ENCODE measurements at regions not wholly inside any gene's neighbourhood (a gene's known extent, or its start where the extent isn't known, plus 50 kb on each side); places are given as distances from the start of the nearest gene placed in this dataset.

- intact Hi-C loops (cut with DNase I, micrococcal nuclease) = no loop called here
- H3K27me3 Mint-ChIP-seq = no peaks in the 10 kb centered on the region
- H3K4me1 Mint-ChIP-seq = no peaks in the 10 kb centered on the region
- DNase-seq (no peak), ATAC-seq (no peak)
- POLR2A ChIA-PET = no interaction called here
- no peaks in the 10 kb centered on the region for H3K36me3 Mint-ChIP-seq (ENCODE audit: low read depth)
- H3K9me3 Mint-ChIP-seq (ENCODE audit: low read depth) = peaks cover 13% of the 10 kb centered on the region
- CTCF ChIA-PET = interaction anchor here (0.5 to 0.8 kb wide), 2 partner anchors 19 to 89 kb away, joined by 5 to 6 read pairs; no protein-coding TSS in a partner anchor
- no peak overlapping the region for H3K27ac Mint-ChIP-seq
- no peak overlapping the region for H3K4me3 Mint-ChIP-seq
Observed at GRCh38 chr4:62377700-62378099, 1177.6 kb downstream of the ADGRL3 start.

- H3K36me3 Mint-ChIP-seq (ENCODE audit: low read depth) = no peaks in the 10 kb centered on the region
- H3K4me1 Mint-ChIP-seq = no peaks in the 10 kb centered on the region
- no peaks in the 10 kb centered on the region for H3K27me3 Mint-ChIP-seq
- intact Hi-C loops (cut with DNase I, micrococcal nuclease) = no loop called here
- DNase-seq (no peak), ATAC-seq (no peak)
- H3K27ac Mint-ChIP-seq = no peak overlapping the region
- no peak overlapping the region for H3K4me3 Mint-ChIP-seq
- CTCF ChIA-PET = interaction anchor here (0.8 kb wide), 1 partner anchor 89 kb away, joined by 5 read pairs; no protein-coding TSS in a partner anchor
- H3K9me3 Mint-ChIP-seq (ENCODE audit: low read depth) = peaks cover 13% of the 10 kb centered on the region
- POLR2A ChIA-PET = no interaction called here
Observed at GRCh38 chr4:62377245-62377644, 1177.1 kb downstream of the ADGRL3 start.

GRCh38 chr4:62366939-62367338 lies 1166.8 kb downstream of the ADGRL3 start:
- no peak for DNase-seq
- intact Hi-C loops (cut with DNase I, micrococcal nuclease) = no loop called here
- no peak overlapping the region for H3K27ac Mint-ChIP-seq
- H3K36me3 Mint-ChIP-seq (ENCODE audit: low read depth) = no peaks in the 10 kb centered on the region
- H3K27me3 Mint-ChIP-seq = no peaks in the 10 kb centered on the region
- ChIA-PET POLR2A (no interaction called here), CTCF (no interaction called here)
- no peaks in the 10 kb centered on the region for H3K4me1 Mint-ChIP-seq
- ATAC-seq = no peak
- peaks cover 22% of the 10 kb centered on the region for H3K9me3 Mint-ChIP-seq (ENCODE audit: low read depth)
- no peak overlapping the region for H3K4me3 Mint-ChIP-seq

- H3K9me3 Mint-ChIP-seq (ENCODE audit: low read depth) = peaks cover 12% of the 10 kb centered on the region
- no peaks in the 10 kb centered on the region for H3K4me1 Mint-ChIP-seq
- no peak overlapping the region for H3K4me3 Mint-ChIP-seq
- no peak for DNase-seq
- H3K27me3 Mint-ChIP-seq = no peaks in the 10 kb centered on the region
- intact Hi-C loops (cut with DNase I, micrococcal nuclease) = no loop called here
- H3K36me3 Mint-ChIP-seq (ENCODE audit: low read depth) = no peaks in the 10 kb centered on the region
- no peak overlapping the region for H3K27ac Mint-ChIP-seq
- ChIA-PET POLR2A (no interaction called here), CTCF (no interaction called here)
- ATAC-seq = no peak
Observed at GRCh38 chr4:62360156-62360545, 1160.0 kb downstream of the ADGRL3 start.

GRCh38 chr4:62359441-62360155 lies 1159.5 kb downstream of the ADGRL3 start:
- no peak for ATAC-seq
- POLR2A ChIA-PET = no interaction called here
- no peak overlapping the region for H3K27ac Mint-ChIP-seq
- H3K9me3 Mint-ChIP-seq (ENCODE audit: low read depth) = peaks cover 12% of the 10 kb centered on the region
- CTCF ChIA-PET = no interaction called here
- intact Hi-C loops (cut with DNase I, micrococcal nuclease) = no loop called here
- no peaks in the 10 kb centered on the region for H3K4me1 Mint-ChIP-seq
- H3K27me3 Mint-ChIP-seq = no peaks in the 10 kb centered on the region
- DNase-seq = no peak
- H3K36me3 Mint-ChIP-seq (ENCODE audit: low read depth) = no peaks in the 10 kb centered on the region
- no peak overlapping the region for H3K4me3 Mint-ChIP-seq

GRCh38 chr4:62344915-62345314 lies 1144.8 kb downstream of the ADGRL3 start:
- no peak for DNase-seq
- intact Hi-C loops (cut with DNase I, micrococcal nuclease) = no loop called here
- POLR2A ChIA-PET = no interaction called here
- H3K4me3 Mint-ChIP-seq = no peak overlapping the region
- H3K27me3 Mint-ChIP-seq = no peaks in the 10 kb centered on the region
- no peak for ATAC-seq
- H3K9me3 Mint-ChIP-seq (ENCODE audit: low read depth) = peaks cover 22% of the 10 kb centered on the region
- H3K27ac Mint-ChIP-seq = no peak overlapping the region
- CTCF ChIA-PET = no interaction called here
- H3K36me3 Mint-ChIP-seq (ENCODE audit: low read depth) = no peaks in the 10 kb centered on the region
- H3K4me1 Mint-ChIP-seq = no peaks in the 10 kb centered on the region

GRCh38 chr4:62344474-62344873 lies 1144.3 kb downstream of the ADGRL3 start:
- ChIA-PET POLR2A (no interaction called here), CTCF (no interaction called here)
- peaks cover 24% of the 10 kb centered on the region for H3K9me3 Mint-ChIP-seq (ENCODE audit: low read depth)
- H3K27me3 Mint-ChIP-seq = no peaks in the 10 kb centered on the region
- no peaks in the 10 kb centered on the region for H3K4me1 Mint-ChIP-seq
- intact Hi-C loops (cut with DNase I, micrococcal nuclease) = no loop called here
- no peak for ATAC-seq
- no peak overlapping the region for H3K27ac Mint-ChIP-seq
- DNase-seq = no peak
- H3K4me3 Mint-ChIP-seq = no peak overlapping the region
- H3K36me3 Mint-ChIP-seq (ENCODE audit: low read depth) = no peaks in the 10 kb centered on the region

- DNase-seq = no peak
- ATAC-seq = no peak
- ChIA-PET CTCF (no interaction called here), POLR2A (no interaction called here)
- Mint-ChIP-seq H3K27me3 (no peaks in the 10 kb centered on the region), H3K9me3 (ENCODE audit: low read depth) (peaks cover 28% of the 10 kb centered on the region), H3K4me1 (no peaks in the 10 kb centered on the region), H3K27ac (no peak overlapping the region), H3K36me3 (ENCODE audit: low read depth) (no peaks in the 10 kb centered on the region), H3K4me3 (no peak overlapping the region)
- intact Hi-C loops (cut with DNase I, micrococcal nuclease) = no loop called here
Observed at GRCh38 chr4:62342346-62342745, 1142.2 kb downstream of the ADGRL3 start.

GRCh38 chr4:62328526-62328925 lies 1128.4 kb downstream of the ADGRL3 start:
- DNase-seq = no peak
- no peaks in the 10 kb centered on the region for H3K27me3 Mint-ChIP-seq
- no peaks in the 10 kb centered on the region for H3K36me3 Mint-ChIP-seq (ENCODE audit: low read depth)
- no peaks in the 10 kb centered on the region for H3K4me1 Mint-ChIP-seq
- intact Hi-C loops (cut with DNase I, micrococcal nuclease) = no loop called here
- ChIA-PET CTCF (no interaction called here), POLR2A (no interaction called here)
- no peak for ATAC-seq
- no peak overlapping the region for H3K27ac Mint-ChIP-seq
- H3K4me3 Mint-ChIP-seq = no peak overlapping the region
- peaks cover 21% of the 10 kb centered on the region for H3K9me3 Mint-ChIP-seq (ENCODE audit: low read depth)

GRCh38 chr4:62327612-62328297 lies 1127.6 kb downstream of the ADGRL3 start:
- no peaks in the 10 kb centered on the region for H3K36me3 Mint-ChIP-seq (ENCODE audit: low read depth)
- DNase-seq = no peak
- no peak overlapping the region for H3K4me3 Mint-ChIP-seq
- ChIA-PET POLR2A (no interaction called here), CTCF (no interaction called here)
- H3K27ac Mint-ChIP-seq = no peak overlapping the region
- intact Hi-C loops (cut with DNase I, micrococcal nuclease) = no loop called here
- ATAC-seq = no peak
- H3K9me3 Mint-ChIP-seq (ENCODE audit: low read depth) = peaks cover 21% of the 10 kb centered on the region
- no peaks in the 10 kb centered on the region for H3K27me3 Mint-ChIP-seq
- H3K4me1 Mint-ChIP-seq = no peaks in the 10 kb centered on the region

GRCh38 chr4:62324215-62324614 lies 1124.1 kb downstream of the ADGRL3 start:
- no peaks in the 10 kb centered on the region for H3K36me3 Mint-ChIP-seq (ENCODE audit: low read depth)
- peaks cover 13% of the 10 kb centered on the region for H3K9me3 Mint-ChIP-seq (ENCODE audit: low read depth)
- no peak overlapping the region for H3K4me3 Mint-ChIP-seq
- intact Hi-C loops (cut with DNase I, micrococcal nuclease) = no loop called here
- H3K27me3 Mint-ChIP-seq = no peaks in the 10 kb centered on the region
- ChIA-PET POLR2A (no interaction called here), CTCF (no interaction called here)
- H3K4me1 Mint-ChIP-seq = no peaks in the 10 kb centered on the region
- DNase-seq = no peak
- no peak for ATAC-seq
- H3K27ac Mint-ChIP-seq = no peak overlapping the region

GRCh38 chr4:62320612-62321011 lies 1120.5 kb downstream of the ADGRL3 start:
- no peak for DNase-seq
- ChIA-PET POLR2A (no interaction called here), CTCF (no interaction called here)
- no peaks in the 10 kb centered on the region for H3K4me1 Mint-ChIP-seq
- H3K4me3 Mint-ChIP-seq = no peak overlapping the region
- no peaks in the 10 kb centered on the region for H3K27me3 Mint-ChIP-seq
- intact Hi-C loops (cut with DNase I, micrococcal nuclease) = no loop called here
- H3K9me3 Mint-ChIP-seq (ENCODE audit: low read depth) = peaks cover 22% of the 10 kb centered on the region
- no peak overlapping the region for H3K27ac Mint-ChIP-seq
- ATAC-seq = no peak
- no peaks in the 10 kb centered on the region for H3K36me3 Mint-ChIP-seq (ENCODE audit: low read depth)

All from activated CD4-positive, alpha-beta T cell treated with anti-CD3 and anti-CD28 coated beads for 36 hours (primary cell).